ENCODE measurements at regions not wholly inside any gene's neighbourhood (a gene's known extent, or its start where the extent isn't known, plus 50 kb on each side); places are given as distances from the start of the nearest gene placed in this dataset.

DNA sequence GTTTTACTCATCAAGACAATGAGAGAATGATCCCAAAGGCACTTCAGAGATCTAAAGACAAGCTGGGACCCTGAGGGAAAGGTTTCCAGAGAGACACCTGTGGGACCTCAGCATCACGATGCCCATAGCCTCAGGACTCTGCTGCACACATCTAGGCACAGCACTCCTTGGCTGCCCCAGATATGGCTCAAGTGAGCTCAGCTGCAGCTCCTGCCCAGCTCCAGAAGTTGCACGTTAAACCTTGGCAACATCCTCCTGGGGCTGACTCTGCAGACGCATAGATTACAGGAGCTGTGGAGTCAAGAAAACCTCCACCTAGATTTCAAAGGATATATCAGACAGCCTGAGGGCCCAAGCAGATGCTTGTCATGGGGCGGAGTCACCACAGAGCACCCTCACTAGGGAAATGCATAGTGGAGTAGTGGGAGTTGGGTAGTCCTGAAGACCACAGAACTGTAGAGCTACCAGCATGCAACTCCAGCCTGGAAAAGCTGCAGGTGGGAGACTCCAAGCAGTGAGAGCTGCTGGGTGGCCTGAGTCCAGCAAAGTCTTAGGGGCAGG, 582.0 kb downstream of the CDH11 start:
- Histone ChIP-seq H3K27ac (no peak overlapping the region), H3K4me1 (no peaks in the 10 kb centered on the region), H3K4me3 (no peak overlapping the region), H3K27me3 (no peaks in the 10 kb centered on the region), H3K9ac (ENCODE audit: low read depth in 2 of 2, low read length in 2 of 2) (no peak overlapping the region), H3K36me3 (no peaks in the 10 kb centered on the region), H3K9me3 (no peaks in the 10 kb centered on the region)
- intact Hi-C loops (cut with DNase I) = no loop called here
- DNase-seq = no peak
- TF ChIP-seq, protein P1, sequence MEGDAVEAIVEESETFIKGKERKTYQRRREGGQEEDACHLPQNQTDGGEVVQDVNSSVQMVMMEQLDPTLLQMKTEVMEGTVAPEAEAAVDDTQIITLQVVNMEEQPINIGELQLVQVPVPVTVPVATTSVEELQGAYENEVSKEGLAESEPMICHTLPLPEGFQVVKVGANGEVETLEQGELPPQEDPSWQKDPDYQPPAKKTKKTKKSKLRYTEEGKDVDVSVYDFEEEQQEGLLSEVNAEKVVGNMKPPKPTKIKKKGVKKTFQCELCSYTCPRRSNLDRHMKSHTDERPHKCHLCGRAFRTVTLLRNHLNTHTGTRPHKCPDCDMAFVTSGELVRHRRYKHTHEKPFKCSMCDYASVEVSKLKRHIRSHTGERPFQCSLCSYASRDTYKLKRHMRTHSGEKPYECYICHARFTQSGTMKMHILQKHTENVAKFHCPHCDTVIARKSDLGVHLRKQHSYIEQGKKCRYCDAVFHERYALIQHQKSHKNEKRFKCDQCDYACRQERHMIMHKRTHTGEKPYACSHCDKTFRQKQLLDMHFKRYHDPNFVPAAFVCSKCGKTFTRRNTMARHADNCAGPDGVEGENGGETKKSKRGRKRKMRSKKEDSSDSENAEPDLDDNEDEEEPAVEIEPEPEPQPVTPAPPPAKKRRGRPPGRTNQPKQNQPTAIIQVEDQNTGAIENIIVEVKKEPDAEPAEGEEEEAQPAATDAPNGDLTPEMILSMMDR (IDR thresholded peaks at IDR 0.05) = no peak

DNA sequence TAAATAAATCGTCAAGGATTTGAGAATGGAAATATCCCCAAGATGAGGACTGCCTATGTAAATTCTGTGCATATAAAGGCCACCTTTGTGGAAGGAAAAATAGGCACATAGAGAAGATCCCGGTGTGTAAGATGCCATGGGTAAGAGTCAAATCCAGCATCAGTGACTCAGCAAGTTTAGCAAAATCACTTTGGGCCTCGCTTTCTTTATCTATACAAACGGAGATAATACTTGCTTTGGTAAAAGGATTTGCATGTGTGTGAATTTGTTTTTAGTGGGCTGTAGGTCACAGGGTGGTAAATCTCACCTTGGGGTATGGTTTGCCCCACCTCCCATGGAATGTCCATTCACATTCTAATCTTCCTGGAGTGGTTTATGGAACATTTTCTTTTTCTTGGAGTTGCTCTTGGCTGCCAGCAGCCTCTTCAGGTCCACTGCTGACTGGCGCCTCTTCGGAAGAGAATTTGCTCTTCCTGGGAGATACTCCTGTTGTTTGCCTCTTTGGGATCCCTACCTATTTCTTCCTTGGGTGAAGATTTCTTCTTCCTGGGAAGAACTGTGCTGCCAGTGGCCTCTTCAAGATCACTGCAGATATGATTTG, 587.6 kb downstream of the CDH11 start:
- Histone ChIP-seq H3K27me3 (no peaks in the 10 kb centered on the region), H3K4me3 (no peak overlapping the region), H3K9me3 (no peaks in the 10 kb centered on the region), H3K36me3 (no peaks in the 10 kb centered on the region), H3K27ac (no peak overlapping the region), H3K4me1 (no peaks in the 10 kb centered on the region), H3K9ac (ENCODE audit: low read depth in 2 of 2, low read length in 2 of 2) (no peak overlapping the region)
- intact Hi-C loops (cut with DNase I) = no loop called here
- no peak for DNase-seq
- TF ChIP-seq, protein P1 (IDR thresholded peaks at IDR 0.05) = no peak

DNA sequence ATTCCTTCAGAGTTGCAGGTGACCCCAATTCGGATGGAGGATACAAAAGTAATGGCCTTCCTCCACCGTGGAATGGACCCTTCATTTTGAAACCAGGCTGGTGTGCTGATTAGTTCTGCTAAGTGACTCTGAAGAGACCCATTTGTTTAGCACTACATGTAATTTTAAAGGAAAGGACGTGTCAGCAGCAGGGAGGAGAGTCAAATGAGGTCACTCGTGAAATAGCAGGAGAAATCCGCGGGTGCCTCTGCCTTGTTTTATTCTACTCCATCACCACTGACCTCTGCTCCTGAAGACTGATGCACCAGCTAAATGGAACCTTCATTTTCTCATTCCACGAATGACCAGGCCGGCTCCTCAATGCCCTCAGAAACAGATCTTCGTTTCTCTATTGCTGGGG, 589.2 kb downstream of the CDH11 start:
- TF ChIP-seq, protein P1 (IDR thresholded peaks at IDR 0.05) = no peak
- intact Hi-C loops (cut with DNase I) = no loop called here
- no peak for DNase-seq
- H3K9me3 ChIP-seq = no peaks in the 10 kb centered on the region
- H3K27ac ChIP-seq = no peak overlapping the region
- H3K9ac ChIP-seq (ENCODE audit: low read depth in 2 of 2, low read length in 2 of 2) = no peak overlapping the region
- H3K36me3 ChIP-seq = no peaks in the 10 kb centered on the region
- H3K27me3 ChIP-seq = no peaks in the 10 kb centered on the region
- H3K4me3 ChIP-seq = no peak overlapping the region
- H3K4me1 ChIP-seq = no peaks in the 10 kb centered on the region

DNA sequence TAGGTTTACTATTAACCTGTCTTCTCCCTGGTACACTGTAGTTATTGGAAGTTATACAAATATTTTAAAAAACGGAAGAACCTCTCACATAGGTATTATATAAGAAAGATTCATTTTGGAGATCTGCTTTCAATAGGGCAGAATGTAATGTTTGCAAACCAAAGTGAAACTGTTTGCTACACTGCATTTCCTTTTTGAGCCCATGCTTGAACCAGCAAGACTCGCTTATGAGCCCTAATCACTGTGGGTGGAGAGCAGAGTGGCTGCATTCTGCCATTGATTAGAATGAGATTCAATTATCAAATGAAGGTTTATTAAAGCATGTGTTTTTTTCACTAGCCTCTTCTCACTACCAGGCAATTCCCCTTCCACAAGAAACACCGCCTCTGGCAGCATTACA, 589.7 kb downstream of the CDH11 start:
- intact Hi-C loops (cut with DNase I) = no loop called here
- Histone ChIP-seq H3K9me3 (no peaks in the 10 kb centered on the region), H3K27me3 (no peaks in the 10 kb centered on the region), H3K36me3 (no peaks in the 10 kb centered on the region), H3K4me3 (no peak overlapping the region), H3K4me1 (no peaks in the 10 kb centered on the region), H3K9ac (ENCODE audit: low read depth in 2 of 2, low read length in 2 of 2) (no peak overlapping the region), H3K27ac (no peak overlapping the region)
- DNase-seq = no peak
- TF ChIP-seq, protein P1 (IDR thresholded peaks at IDR 0.05) = no peak

DNA sequence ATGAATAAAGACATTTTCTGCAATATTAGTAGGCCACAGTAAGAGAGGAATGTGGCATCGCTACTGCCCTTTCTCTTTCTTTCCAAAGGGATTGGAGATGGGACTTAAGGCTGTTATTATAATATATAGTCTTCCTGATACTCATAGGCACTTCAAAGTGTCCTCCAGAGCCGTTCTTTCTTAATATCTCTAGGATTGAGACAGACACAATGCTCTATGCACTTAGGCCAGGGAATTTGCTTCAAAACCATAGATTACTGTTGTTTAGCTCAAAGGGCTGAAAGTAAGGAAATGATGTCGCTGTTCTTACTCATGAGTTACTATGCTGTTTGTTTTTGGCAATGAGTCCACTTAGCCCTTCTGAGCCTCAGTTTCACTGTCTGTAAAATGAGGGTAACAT, 590.5 kb downstream of the CDH11 start:
- no peaks in the 10 kb centered on the region for H3K4me1 ChIP-seq
- DNase-seq = no peak
- no peaks in the 10 kb centered on the region for H3K36me3 ChIP-seq
- TF ChIP-seq, protein P1 (IDR thresholded peaks at IDR 0.05) = no peak
- H3K9me3 ChIP-seq = no peaks in the 10 kb centered on the region
- no peak overlapping the region for H3K27ac ChIP-seq
- no peak overlapping the region for H3K9ac ChIP-seq (ENCODE audit: low read depth in 2 of 2, low read length in 2 of 2)
- no peak overlapping the region for H3K4me3 ChIP-seq
- no peaks in the 10 kb centered on the region for H3K27me3 ChIP-seq
- intact Hi-C loops (cut with DNase I) = no loop called here

Measured in colonic mucosa (tissue), 4 donors.